ENCODE measurements at regions not wholly inside any gene's neighbourhood (a gene's known extent, or its start where the extent isn't known, plus 50 kb on each side); places are given as distances from the start of the nearest gene placed in this dataset.
"Not testable (repeated sequence)": the region's sequence is repeated elsewhere in the genome, so short reads cannot be mapped to it uniquely, and the experiment has no call there.

DNA sequence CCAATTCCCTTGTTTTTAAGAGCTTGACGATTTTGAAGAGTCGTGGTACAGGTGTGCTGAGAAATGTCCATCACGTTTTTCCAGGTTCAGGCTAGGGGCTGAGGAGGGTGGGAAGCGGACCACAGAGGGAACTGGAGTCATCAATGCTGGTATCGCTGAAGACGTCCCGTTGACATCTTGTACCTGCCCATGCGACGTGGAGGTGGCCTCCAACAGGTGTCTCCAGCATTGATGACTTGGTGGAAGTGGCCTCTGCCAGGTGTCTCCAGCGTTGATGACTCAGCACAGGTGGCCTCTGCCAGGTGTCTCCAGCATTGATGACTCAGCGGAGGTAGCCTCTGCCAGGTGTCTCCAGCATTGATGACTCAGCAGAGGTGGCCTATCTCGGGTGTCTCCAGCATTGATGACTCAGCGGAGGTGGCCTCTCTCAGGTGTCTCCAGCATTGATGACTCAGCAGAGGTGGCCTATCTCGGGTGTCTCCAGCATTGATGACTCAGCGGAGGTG, 86.6 kb downstream of the ASMT start:
- TF ChIP-seq, protein P1, sequence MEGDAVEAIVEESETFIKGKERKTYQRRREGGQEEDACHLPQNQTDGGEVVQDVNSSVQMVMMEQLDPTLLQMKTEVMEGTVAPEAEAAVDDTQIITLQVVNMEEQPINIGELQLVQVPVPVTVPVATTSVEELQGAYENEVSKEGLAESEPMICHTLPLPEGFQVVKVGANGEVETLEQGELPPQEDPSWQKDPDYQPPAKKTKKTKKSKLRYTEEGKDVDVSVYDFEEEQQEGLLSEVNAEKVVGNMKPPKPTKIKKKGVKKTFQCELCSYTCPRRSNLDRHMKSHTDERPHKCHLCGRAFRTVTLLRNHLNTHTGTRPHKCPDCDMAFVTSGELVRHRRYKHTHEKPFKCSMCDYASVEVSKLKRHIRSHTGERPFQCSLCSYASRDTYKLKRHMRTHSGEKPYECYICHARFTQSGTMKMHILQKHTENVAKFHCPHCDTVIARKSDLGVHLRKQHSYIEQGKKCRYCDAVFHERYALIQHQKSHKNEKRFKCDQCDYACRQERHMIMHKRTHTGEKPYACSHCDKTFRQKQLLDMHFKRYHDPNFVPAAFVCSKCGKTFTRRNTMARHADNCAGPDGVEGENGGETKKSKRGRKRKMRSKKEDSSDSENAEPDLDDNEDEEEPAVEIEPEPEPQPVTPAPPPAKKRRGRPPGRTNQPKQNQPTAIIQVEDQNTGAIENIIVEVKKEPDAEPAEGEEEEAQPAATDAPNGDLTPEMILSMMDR (IDR thresholded peaks at IDR 0.05; ENCODE audit: borderline replicate concordance, extremely low read depth, low read length, poor library complexity, severe bottlenecking): not testable (repeated sequence)
- TF ChIP-seq EZH2 (IDR thresholded peaks at IDR 0.05; ENCODE audit: borderline replicate concordance, low read depth, low read length, severe bottlenecking): not testable (repeated sequence)
